Mesenchymal stem cell (in vitro differentiated cells and primary cell): ENCODE measurements at regions not wholly inside any gene's neighbourhood (a gene's known extent, or its start where the extent isn't known, plus 50 kb on each side); places are given as distances from the start of the nearest gene placed in this dataset.

Experiments used
- DNase-seq: peaks from one replicate; pipeline ENCODE4 v3.0.0-alpha.2; 2013
- H2AFZ ChIP-seq: one replicate; pipeline ENCODE4 v1.6.1; 2013; ENCODE audit warnings: low read depth, mild to moderate bottlenecking, control low read depth, inconsistent platforms, low read length, moderate library complexity
- H2AK5ac ChIP-seq: 2 replicates; pipeline ENCODE4 v1.6.1; 2013; ENCODE audit warnings: low read length, moderate library complexity, mild to moderate bottlenecking, inconsistent platforms; ENCODE audit not compliant: severe bottlenecking
- H2BK120ac ChIP-seq: one replicate; pipeline ENCODE4 v1.6.1; 2013; ENCODE audit warnings: low read depth, mild to moderate bottlenecking, inconsistent platforms, low read length, moderate library complexity
- H2BK12ac ChIP-seq, 2 experiments: one replicate each; pipeline ENCODE4 v1.6.1; 2013; ENCODE audit warnings: inconsistent platforms in 2 of 2, low read length in 2 of 2, mild to moderate bottlenecking in 2 of 2, moderate library complexity in 2 of 2, control low read depth in 1 of 2
- H2BK15ac ChIP-seq: one replicate; pipeline ENCODE4 v1.6.1; 2013; ENCODE audit warnings: mild to moderate bottlenecking, low read depth, inconsistent platforms; ENCODE audit not compliant: poor library complexity, severe bottlenecking
- H2BK5ac ChIP-seq: 2 replicates; pipeline ENCODE4 v1.6.1; 2013; ENCODE audit warnings: low read depth, mild to moderate bottlenecking, low read length, control low read depth, inconsistent platforms; ENCODE audit not compliant: poor library complexity, severe bottlenecking
- H3K14ac ChIP-seq, 2 experiments: one replicate each; pipeline ENCODE4 v1.6.1; 2013; ENCODE audit warnings: inconsistent platforms in 2 of 2, low read length in 2 of 2, control low read depth in 1 of 2, mild to moderate bottlenecking in 1 of 2, moderate library complexity in 1 of 2
- H3K18ac ChIP-seq, 2 experiments: one replicate each; pipeline ENCODE4 v1.6.1; 2013; ENCODE audit warnings: inconsistent platforms in 2 of 2, low read length in 2 of 2, control low read depth in 1 of 2, low read depth in 1 of 2, mild to moderate bottlenecking in 1 of 2
- H3K23ac ChIP-seq, 2 experiments: one replicate each; pipeline ENCODE4 v1.6.1; 2013; ENCODE audit warnings: inconsistent platforms in 2 of 2, low read length in 2 of 2, mild to moderate bottlenecking in 2 of 2, moderate library complexity in 2 of 2, control low read depth in 1 of 2
- H3K27ac ChIP-seq: 2 replicates; pipeline ENCODE4 v1.5.1; 2013; ENCODE audit warnings: mild to moderate bottlenecking, moderate library complexity, low read length, control low read depth, inconsistent platforms; ENCODE audit not compliant: poor library complexity, severe bottlenecking
- H3K27me3 ChIP-seq, 2 experiments: 2 replicates each; pipeline versions ENCODE4 v1.6.1 to v1.7.0; 2013; ENCODE audit warnings: low read length in 2 of 2, mild to moderate bottlenecking in 2 of 2, moderate library complexity in 2 of 2, control low read depth in 1 of 2, inconsistent platforms in 1 of 2; ENCODE audit not compliant: control insufficient read depth in 1 of 2, insufficient read depth in 1 of 2
- H3K36me3 ChIP-seq, 2 experiments: 2 replicates each; pipeline versions ENCODE4 v1.6.1 to v1.7.0; 2013; ENCODE audit warnings: low read length in 2 of 2, control low read depth in 1 of 2, inconsistent platforms in 1 of 2, low read depth in 1 of 2, mild to moderate bottlenecking in 1 of 2; ENCODE audit not compliant: insufficient read depth in 2 of 2, control insufficient read depth in 1 of 2
- H3K4ac ChIP-seq, 2 experiments: one replicate each; pipeline ENCODE4 v1.6.1; 2013; ENCODE audit warnings: inconsistent platforms in 2 of 2, low read length in 2 of 2, mild to moderate bottlenecking in 2 of 2, moderate library complexity in 2 of 2, control low read depth in 1 of 2, low read depth in 1 of 2
- H3K4me1 ChIP-seq: 2 replicates; pipeline ENCODE4 v1.6.1; 2013; ENCODE audit warnings: low read depth, low read length, control low read depth; ENCODE audit not compliant: control insufficient read depth, insufficient read depth
- H3K4me2 ChIP-seq: 2 replicates; pipeline ENCODE4 v1.6.1; 2013; ENCODE audit warnings: low read length, mild to moderate bottlenecking, inconsistent platforms; ENCODE audit not compliant: poor library complexity, severe bottlenecking
- H3K4me3 ChIP-seq, 2 experiments: 2 replicates each; pipeline versions ENCODE4 v1.5.1 to v1.7.0; 2013; ENCODE audit warnings: low read length in 2 of 2, mild to moderate bottlenecking in 2 of 2, control low read depth in 1 of 2, low read depth in 1 of 2; ENCODE audit not compliant: insufficient read depth in 1 of 2
- H3K79me1 ChIP-seq: replicated peaks from 2 replicates; pipeline ENCODE4 v1.6.1; 2013; ENCODE audit warnings: mild to moderate bottlenecking, control low read depth, low read length, inconsistent platforms; ENCODE audit not compliant: poor library complexity, severe bottlenecking
- H3K9ac ChIP-seq: 2 replicates; pipeline ENCODE4 v1.7.0; 2013; ENCODE audit warnings: mild to moderate bottlenecking, low read length, moderate library complexity
- H3K9me3 ChIP-seq: 2 replicates; pipeline ENCODE4 v1.7.0; 2013; ENCODE audit warnings: mild to moderate bottlenecking, low read length; ENCODE audit not compliant: control insufficient read depth
- H4K8ac ChIP-seq: one replicate; pipeline ENCODE4 v1.6.1; 2013; ENCODE audit warnings: inconsistent platforms, mild to moderate bottlenecking, low read length, moderate library complexity
- H4K91ac ChIP-seq: one replicate; pipeline ENCODE4 v1.6.1; 2013; ENCODE audit warnings: mild to moderate bottlenecking, low read length, inconsistent platforms
- WGBS: methylation state at CpG from one replicate; pipeline ENCODE4 v1.1.7; 2013; ENCODE audit warnings: mixed read lengths; 5-methylcytosine and 5-hydroxymethylcytosine counted together

DNA sequence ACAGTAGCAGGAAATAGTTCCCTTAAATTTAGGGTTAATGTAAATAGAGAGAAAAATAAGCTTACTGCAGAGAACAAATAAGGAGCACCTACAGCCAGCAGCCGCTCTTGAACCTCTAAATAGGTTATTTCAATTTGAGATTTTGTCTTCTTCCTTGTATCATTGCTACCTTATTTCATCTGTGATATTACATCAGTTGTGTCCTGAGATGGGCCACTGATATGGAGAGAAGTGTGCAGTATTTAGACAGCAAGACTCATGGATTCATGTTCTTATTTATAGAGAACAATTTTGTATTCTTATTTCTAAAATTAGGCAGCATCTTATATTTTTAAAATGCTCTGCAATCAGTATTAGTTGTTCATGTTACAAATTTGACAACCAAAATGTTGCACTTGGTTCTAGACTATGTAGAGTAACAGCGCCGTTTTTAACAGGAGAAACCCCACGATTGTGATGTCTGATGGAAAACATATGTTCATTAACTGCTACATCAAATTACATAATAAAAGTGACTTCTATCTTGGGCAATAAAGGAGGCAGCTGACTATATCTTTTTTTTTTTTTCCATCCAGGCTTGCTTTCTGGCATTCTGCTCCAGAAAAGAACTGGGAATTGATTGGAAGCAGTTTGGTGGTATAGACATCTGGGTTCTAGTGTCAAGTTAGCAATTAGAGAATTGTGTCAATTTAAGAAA lies 117.9 kb downstream of the CAND1 start:
- no peak overlapping the region for H3K4me2 ChIP-seq
- no peaks in the 10 kb centered on the region for H3K36me3 ChIP-seq
- no peak overlapping the region for H3K4ac ChIP-seq
- no peak overlapping the region for H3K27ac ChIP-seq
- H2BK12ac ChIP-seq = no peak overlapping the region
- H4K91ac ChIP-seq = no peak overlapping the region
- H2AFZ ChIP-seq = no peak overlapping the region
- H3K79me1 ChIP-seq = no peaks in the 10 kb centered on the region
- H4K8ac ChIP-seq = no peak overlapping the region
- 83% methylated on average over 1 of the region's 4 CpGs for WGBS
- no peak overlapping the region for H3K4me3 ChIP-seq
- H2BK120ac ChIP-seq = no peak overlapping the region
- no peak overlapping the region for H3K14ac ChIP-seq
- no peak overlapping the region for H2BK15ac ChIP-seq
- H3K27me3 ChIP-seq = no peaks in the 10 kb centered on the region
- DNase-seq = no peak
- peaks cover 3% of the 10 kb centered on the region for H3K4me1 ChIP-seq
- no peak overlapping the region for H2BK5ac ChIP-seq
- H3K9ac ChIP-seq = no peak overlapping the region
- H3K9me3 ChIP-seq = no peaks in the 10 kb centered on the region
- H3K18ac ChIP-seq = no peak overlapping the region
- H2AK5ac ChIP-seq = no peak overlapping the region
- H3K23ac ChIP-seq = no peak overlapping the region

DNA sequence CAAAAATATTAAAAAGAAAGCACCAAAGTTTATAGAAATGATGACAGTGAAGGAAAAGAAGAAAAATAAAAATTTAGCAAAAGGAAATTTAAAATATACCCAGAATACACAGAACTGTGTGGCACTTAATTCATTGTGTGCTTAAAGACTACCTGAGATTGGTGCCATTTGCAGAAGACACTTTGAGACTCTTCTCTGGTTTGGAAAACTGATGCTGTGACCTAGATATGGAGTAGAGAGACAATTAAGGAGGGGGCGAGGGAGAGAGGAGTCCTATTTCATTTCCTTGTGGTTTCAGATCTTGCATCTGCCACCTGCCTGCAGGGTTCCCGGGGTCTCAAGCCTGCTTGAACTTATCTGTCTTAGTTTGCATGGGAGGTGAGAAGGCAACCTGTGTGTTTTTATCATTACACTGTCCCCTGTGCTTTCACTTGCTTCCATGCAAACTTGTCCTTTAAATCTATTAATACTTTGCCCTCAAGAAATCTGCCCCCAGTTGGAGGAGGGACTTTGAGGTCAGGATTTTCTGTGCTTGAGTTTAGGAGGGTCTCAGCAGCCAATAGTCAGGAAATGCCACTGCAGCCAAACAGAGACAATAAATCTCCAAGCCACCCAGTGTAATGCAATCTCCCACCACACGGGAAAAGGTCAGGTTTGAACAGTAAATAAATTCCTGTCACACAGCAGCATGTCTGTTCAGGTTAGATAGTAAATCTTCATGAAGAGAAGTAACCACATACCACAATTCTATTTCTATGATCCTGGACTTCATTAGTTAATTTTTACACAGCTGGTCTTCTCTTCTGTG lies 119.4 kb downstream of the CAND1 start:
- Histone ChIP-seq H2AFZ (no peak overlapping the region), H3K18ac (no peak overlapping the region), H2BK5ac (no peak overlapping the region), H4K8ac (no peak overlapping the region), H3K4me2 (no peak overlapping the region), H3K23ac (no peak overlapping the region), H3K36me3 (no peaks in the 10 kb centered on the region), H3K4me1 (peaks cover 3% of the 10 kb centered on the region), H2BK15ac (no peak overlapping the region), H3K27ac (peak overlapping the region; percentile 24), H3K4ac (no peak overlapping the region), H3K79me1 (no peaks in the 10 kb centered on the region), H3K4me3 (no peak overlapping the region), H2AK5ac (no peak overlapping the region), H3K9me3 (no peaks in the 10 kb centered on the region), H4K91ac (no peak overlapping the region), H3K27me3 (no peaks in the 10 kb centered on the region), H2BK120ac (no peak overlapping the region), H2BK12ac (no peak overlapping the region), H3K9ac (no peak overlapping the region), H3K14ac (no peak overlapping the region)
- WGBS = 23% methylated on average over 3 of the region's 3 CpGs
- no peak for DNase-seq

DNA sequence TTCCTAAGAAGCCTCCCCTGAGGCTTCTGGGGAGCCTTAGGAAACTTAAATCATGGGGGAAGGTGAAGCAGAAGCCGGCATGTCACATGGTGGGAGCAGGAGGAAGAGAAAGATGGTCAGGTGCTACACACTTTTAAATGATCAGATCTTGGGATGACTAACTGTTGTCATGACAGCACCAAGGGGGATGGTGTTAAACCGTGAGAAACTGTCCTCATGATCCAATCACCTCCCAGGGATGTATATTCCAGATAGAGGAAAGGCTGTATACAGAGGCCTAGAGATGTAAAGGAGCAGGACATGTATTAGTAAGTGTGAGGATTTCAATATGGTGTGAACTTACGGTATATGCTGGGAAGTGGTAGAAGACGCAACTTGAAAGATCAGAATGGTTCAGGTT lies 121.1 kb downstream of the CAND1 start:
- Histone ChIP-seq H2BK15ac (no peak overlapping the region), H2BK12ac (no peak overlapping the region), H3K14ac (no peak overlapping the region), H4K91ac (no peak overlapping the region), H3K36me3 (no peaks in the 10 kb centered on the region), H3K9me3 (no peaks in the 10 kb centered on the region), H3K4me3 (no peak overlapping the region), H3K23ac (no peak overlapping the region), H3K27ac (no peak overlapping the region), H2BK5ac (no peak overlapping the region), H3K18ac (no peak overlapping the region), H2AFZ (no peak overlapping the region), H4K8ac (no peak overlapping the region), H3K4me2 (no peak overlapping the region), H3K9ac (no peak overlapping the region), H3K27me3 (no peaks in the 10 kb centered on the region), H2AK5ac (no peak overlapping the region), H2BK120ac (no peak overlapping the region), H3K4me1 (peaks cover 4% of the 10 kb centered on the region), H3K79me1 (no peaks in the 10 kb centered on the region), H3K4ac (no peak overlapping the region)
- no peak for DNase-seq
- WGBS = 93% methylated on average over 4 of the region's 4 CpGs

DNA sequence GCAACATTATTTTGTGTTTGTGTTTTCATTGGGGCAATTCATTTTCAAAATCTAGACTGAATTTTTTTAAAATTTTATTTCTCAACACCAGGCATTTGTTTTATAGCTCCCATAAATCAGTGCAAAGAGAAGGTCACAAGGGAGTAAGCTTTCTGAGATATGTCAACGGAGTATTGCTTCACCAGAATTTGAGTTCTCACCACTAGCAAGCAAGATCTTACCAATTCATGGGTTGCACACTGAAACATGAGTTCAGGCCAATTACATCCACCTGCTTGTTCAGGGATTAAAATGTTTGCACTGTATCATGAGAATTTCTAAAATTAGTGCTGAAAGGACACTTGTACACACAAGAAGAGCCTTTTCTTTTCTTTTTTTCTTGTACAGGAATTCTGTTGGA lies 121.9 kb downstream of the CAND1 start:
- no peaks in the 10 kb centered on the region for H3K79me1 ChIP-seq
- no peaks in the 10 kb centered on the region for H3K36me3 ChIP-seq
- 100% methylated on average over 1 of the region's 1 CpG for WGBS
- H2BK5ac ChIP-seq = no peak overlapping the region
- peaks cover 4% of the 10 kb centered on the region for H3K4me1 ChIP-seq
- no peak overlapping the region for H3K23ac ChIP-seq
- H3K4me2 ChIP-seq = no peak overlapping the region
- H3K14ac ChIP-seq = no peak overlapping the region
- H3K27ac ChIP-seq = no peak overlapping the region
- no peak overlapping the region for H2AK5ac ChIP-seq
- no peak overlapping the region for H4K91ac ChIP-seq
- H3K18ac ChIP-seq = no peak overlapping the region
- H3K27me3 ChIP-seq = no peaks in the 10 kb centered on the region
- no peak for DNase-seq
- no peak overlapping the region for H3K4ac ChIP-seq
- no peak overlapping the region for H3K4me3 ChIP-seq
- H2AFZ ChIP-seq = no peak overlapping the region
- H2BK15ac ChIP-seq = no peak overlapping the region
- no peak overlapping the region for H2BK12ac ChIP-seq
- H4K8ac ChIP-seq = no peak overlapping the region
- no peaks in the 10 kb centered on the region for H3K9me3 ChIP-seq
- H3K9ac ChIP-seq = no peak overlapping the region
- H2BK120ac ChIP-seq = no peak overlapping the region
